NCI-H345 treated with DMSO at 0.1 percent for 48 hours (cell line): ENCODE measurements at regions not wholly inside any gene's neighbourhood (a gene's known extent, or its start where the extent isn't known, plus 50 kb on each side); places are given as distances from the start of the nearest gene placed in this dataset.
"Not testable (repeated sequence)": the region's sequence is repeated elsewhere in the genome, so short reads cannot be mapped to it uniquely, and the experiment has no call there.

Experiments used
- DNase-seq: peaks from one replicate; lab custom pipeline; 2025; ENCODE audit not compliant: unreplicated experiment; lab: John Stamatoyannopoulos, UW

GRCh38 chr11:123344790-123345357 lies 85.2 kb upstream of the GRAMD1B start:
- DNase-seq = no peak

- DNase-seq = not testable (repeated sequence)
Measured at GRCh38 chr11:123344188-123344587, 85.9 kb upstream of the GRAMD1B start.

GRCh38 chr11:123338997-123339752 lies 90.9 kb upstream of the GRAMD1B start:
- no peak for DNase-seq

- DNase-seq = no peak
Measured at GRCh38 chr11:123338266-123338800, 91.7 kb upstream of the GRAMD1B start.

- no peak for DNase-seq
Measured at GRCh38 chr11:123334925-123335324, 95.1 kb upstream of the GRAMD1B start.

- DNase-seq = not testable (repeated sequence)
Measured at GRCh38 chr11:123332577-123332976, 97.5 kb upstream of the GRAMD1B start.

GRCh38 chr11:123330948-123331347 lies 99.1 kb upstream of the GRAMD1B start:
- DNase-seq = no peak

- DNase-seq = no peak
Measured at GRCh38 chr11:123330471-123330870, 99.6 kb upstream of the GRAMD1B start.

- DNase-seq = no peak
Measured at GRCh38 chr11:123330071-123330470, 100.0 kb upstream of the GRAMD1B start.

GRCh38 chr11:123328281-123328867 lies 101.7 kb upstream of the GRAMD1B start:
- DNase-seq = no peak

GRCh38 chr11:123325533-123325932 lies 104.5 kb upstream of the GRAMD1B start:
- no peak for DNase-seq

GRCh38 chr11:123323568-123323967 lies 106.5 kb upstream of the GRAMD1B start:
- no peak for DNase-seq

GRCh38 chr11:123321636-123322035 lies 108.4 kb upstream of the GRAMD1B start:
- no peak for DNase-seq

GRCh38 chr11:123318623-123319022 lies 111.4 kb upstream of the GRAMD1B start:
- DNase-seq = no peak

GRCh38 chr11:123318132-123318531 lies 111.9 kb upstream of the GRAMD1B start:
- not testable (repeated sequence) for DNase-seq

GRCh38 chr11:123316003-123316402 lies 114.1 kb upstream of the GRAMD1B start:
- DNase-seq = no peak

- DNase-seq = no peak
Measured at GRCh38 chr11:123314972-123315371, 115.1 kb upstream of the GRAMD1B start.

- no peak for DNase-seq
Measured at GRCh38 chr11:123313262-123313661, 116.8 kb upstream of the GRAMD1B start.

GRCh38 chr11:123308077-123308476 lies 113.0 kb upstream of the CLMP start:
- DNase-seq = peak; percentile 77

- DNase-seq = no peak
Measured at GRCh38 chr11:123307276-123307675, 112.2 kb upstream of the CLMP start.

- no peak for DNase-seq
Measured at GRCh38 chr11:123306531-123306930, 111.5 kb upstream of the CLMP start.
